ENCODE measurements at regions not wholly inside any gene's neighbourhood (a gene's known extent, or its start where the extent isn't known, plus 50 kb on each side); places are given as distances from the start of the nearest gene placed in this dataset.

DNA sequence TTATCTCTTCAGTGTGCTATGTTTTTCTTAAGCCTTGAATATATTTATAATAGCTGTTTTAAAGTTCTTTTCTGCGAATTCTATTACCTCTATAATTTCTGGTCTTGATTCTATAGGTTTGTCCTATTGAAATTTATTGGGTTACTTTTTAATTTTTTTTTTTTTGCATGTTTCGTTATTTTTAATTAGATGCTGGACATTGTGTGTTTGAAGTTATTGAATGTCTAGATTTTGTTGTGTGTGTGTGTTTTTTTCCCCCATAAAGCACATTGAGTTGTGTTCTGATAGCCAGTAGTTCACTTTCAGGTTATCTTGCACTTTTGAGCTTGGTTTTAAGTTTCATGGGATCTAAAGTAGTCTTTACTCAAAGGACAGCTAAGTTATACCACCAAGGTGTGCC is 394.9 kb downstream of the RPS24 start:
- no peak for TF ChIP-seq CTCF (IDR thresholded peaks at IDR 0.05)
- no peak for TF ChIP-seq POLR2A (IDR thresholded peaks at IDR 0.05)
- TF ChIP-seq EP300 (IDR thresholded peaks at IDR 0.05) = no peak
- no peak for TF ChIP-seq POLR2AphosphoS5 (IDR thresholded peaks at IDR 0.05)
